ENCODE measurements at regions not wholly inside any gene's neighbourhood (a gene's known extent, or its start where the extent isn't known, plus 50 kb on each side); places are given as distances from the start of the nearest gene placed in this dataset.
"Not testable (repeated sequence)": the region's sequence is repeated elsewhere in the genome, so short reads cannot be mapped to it uniquely, and the experiment has no call there.

DNA sequence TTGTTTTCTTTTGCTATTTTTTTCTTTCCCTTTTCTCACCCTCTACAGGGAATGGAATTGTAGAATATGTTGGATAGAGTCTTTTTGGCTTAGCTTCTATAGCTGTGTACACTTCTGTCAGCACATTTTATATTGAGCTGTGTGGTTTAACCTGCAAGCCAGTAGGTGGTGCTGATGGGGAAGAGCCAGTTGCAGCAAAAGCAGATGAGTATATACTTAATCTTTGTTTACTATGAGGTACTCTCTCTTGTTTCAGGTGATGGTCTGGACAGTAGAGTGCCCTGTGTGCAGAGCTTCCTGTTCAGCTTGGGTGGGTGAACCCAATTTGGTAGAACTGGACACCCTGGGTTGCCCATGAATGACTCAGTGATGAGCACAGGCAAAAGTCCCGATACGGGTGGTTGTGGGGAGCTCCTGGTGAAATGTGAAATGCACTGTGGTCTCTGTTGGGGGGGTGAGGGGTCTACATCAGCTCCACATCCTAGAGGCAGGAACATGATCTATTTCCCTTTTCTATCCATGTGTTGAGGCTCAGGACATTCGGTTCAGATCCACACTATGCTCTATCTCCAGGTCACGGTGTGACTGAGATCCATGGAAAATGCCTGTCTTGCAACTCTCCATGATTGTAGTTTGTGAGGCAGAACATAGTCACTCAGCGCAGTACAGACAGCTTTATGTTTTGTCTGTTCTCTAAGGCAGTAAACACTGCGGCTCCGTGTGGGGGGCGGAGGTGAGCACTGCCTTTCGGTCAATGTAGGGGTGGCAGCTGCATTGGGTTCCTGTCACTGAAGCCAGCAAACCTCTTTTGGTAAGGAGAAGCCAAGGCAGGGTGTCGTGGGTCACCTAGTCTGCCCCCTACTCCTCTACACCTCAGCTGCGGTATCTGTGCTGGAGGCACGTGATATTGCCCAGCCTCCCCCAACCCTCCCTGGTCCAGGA is 353.2 kb downstream of the PRR16 start:
- no peak for DNase-seq

DNA sequence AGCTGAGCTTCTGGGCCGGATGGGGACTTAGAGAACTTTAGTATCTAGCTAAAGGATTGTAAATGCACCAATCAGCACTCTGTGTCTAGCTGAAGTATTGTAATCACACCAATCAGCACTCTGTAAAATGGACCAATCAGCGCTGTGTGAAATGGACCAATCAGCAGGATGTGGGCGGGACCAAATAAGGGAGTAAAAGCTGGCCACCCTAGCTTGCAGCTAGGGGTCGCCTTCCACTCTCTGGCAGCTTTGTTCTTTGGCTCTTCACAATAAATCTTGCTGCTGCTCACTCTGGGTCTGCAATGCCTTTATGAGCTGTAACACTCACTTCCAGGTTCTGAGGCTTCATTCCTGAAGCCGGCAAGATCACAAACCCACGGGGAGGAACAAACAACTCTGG is 354.0 kb downstream of the PRR16 start:
- no peak for DNase-seq

DNA sequence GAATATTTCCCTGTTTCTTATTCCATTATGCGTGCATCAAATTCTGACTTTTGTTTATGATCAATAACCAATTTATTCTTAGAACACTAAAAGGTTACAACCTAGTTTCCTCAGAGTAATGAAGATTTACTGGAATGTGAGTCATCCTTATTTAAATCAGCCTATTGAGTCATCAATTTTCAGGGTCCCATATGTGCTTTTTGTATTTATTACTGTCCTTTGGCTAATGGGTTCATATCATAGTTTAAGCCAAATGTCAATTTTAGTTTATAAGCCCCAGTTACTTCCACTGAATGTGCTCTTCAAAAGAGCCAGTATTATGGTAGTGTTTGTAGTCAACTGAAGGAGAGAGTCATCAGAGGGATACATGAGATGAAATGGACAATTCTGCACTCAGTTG is 359.2 kb downstream of the PRR16 start:
- no peak for DNase-seq

DNA sequence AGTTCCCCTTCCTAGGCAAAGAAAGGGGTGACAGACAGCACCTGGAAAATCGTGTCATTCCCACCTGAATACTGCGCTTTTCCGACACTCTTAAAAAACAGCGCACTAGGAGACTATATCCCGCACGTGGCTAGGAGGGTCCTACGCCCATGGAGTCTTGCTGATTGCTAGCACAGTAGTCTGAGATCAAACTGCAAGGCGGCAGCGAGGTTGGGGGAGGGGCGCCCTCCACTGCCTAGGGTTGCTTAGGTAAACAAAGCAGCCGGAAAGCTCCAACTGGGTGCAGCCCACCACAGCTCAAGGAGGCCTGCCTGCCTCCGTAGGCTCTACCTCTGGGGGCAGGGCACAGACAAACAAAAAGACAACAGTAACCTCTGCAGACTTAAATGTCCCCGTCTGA is 367.5 kb downstream of the PRR16 start:
- DNase-seq, result not testable (repeated sequence)

DNA sequence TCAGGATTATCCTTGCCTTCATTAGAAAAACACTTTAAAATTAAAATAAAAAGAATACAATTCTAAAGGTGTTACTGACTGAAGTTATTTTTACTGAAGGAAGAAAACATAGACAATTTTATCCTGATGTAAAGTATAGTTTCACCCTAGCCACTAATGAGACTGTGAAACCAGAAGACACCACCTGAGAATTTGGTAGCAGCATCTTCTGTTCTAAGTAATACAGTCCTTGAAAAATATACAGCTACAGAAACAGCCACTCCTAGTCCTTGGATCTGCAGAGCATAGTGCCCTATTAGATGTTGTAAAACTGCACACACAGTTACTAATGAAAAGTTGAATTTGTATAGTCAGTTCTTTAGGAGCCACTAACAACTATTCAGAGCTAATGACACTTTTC is 377.7 kb downstream of the PRR16 start:
- DNase-seq, result no peak

DNA sequence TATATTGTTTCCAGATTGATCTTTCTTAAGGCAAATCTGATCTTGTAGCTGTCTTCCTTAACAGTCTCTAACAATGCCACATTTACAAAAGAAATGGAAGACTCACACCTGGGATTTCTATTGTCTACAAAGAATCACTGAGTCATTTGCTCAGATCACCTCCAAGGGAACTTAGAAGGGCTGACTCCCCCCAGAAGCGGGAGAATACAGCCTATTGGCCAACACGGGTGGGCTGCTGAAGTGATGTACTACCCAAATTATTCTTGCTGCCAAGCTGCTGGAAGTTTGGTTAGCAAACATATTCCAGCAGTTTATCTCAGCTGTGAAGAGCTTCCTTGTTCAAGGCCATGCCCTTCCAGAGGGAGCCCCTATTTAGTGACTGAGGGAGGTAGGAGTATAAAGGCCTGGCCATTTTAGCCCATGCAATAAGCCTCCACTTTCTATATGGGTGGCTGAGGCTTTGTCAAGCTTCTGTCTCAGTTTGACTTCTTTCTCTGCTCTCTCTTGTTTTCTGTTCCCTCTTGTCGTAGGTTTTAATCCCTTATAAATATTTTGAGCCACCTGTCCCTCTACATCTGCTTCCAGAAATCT is 379.4 kb downstream of the PRR16 start:
- no peak for DNase-seq

DNA sequence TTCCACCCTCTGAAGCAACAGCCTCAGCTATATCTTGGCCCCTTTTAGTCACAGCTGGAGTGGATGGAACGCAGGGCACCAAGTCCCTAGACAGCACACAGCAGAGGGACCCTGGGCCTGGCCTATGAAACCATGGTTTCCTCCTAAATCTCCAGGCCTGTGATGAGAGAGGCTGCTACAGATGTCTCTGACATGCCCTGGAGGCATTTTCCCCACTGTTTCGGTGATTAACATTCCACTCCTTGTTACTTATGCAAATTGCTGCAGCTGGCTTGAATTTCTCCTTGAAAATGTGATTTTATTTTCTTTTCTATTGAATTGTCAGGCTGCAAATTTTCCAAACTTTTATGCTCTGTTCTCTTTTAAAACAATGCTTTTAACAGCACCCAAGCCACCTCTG is 384.8 kb downstream of the PRR16 start:
- DNase-seq, result no peak

DNA sequence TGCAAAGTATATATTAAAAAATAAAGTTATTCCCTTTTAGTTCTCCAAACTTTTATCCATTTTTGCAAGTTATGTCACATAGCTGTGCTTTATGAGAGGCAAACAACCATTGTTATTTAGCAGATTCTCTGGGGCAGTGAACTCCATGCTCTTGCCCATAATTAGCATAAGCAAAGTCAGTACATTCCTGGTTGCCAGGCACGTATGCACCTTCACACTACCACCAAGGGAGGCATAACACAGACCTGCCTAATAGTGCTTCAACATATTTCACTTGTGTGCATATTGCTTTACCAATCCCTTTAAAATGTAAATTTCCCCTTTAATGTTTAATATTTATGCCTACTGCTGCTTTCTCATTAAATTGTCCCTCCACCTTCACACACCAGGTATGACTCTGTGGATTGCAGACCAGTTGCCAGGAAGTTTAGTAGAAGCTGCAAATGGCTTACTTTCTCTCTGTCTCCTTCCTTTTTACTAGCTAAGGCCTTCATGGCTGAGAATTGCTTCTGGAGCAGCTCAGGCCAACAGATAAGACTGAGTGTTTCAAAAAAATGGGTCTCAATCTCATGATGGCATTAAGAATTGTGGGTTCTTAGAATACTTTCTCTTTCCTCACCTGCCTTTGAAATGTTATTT is 388.2 kb downstream of the PRR16 start:
- no peak for DNase-seq

DNA sequence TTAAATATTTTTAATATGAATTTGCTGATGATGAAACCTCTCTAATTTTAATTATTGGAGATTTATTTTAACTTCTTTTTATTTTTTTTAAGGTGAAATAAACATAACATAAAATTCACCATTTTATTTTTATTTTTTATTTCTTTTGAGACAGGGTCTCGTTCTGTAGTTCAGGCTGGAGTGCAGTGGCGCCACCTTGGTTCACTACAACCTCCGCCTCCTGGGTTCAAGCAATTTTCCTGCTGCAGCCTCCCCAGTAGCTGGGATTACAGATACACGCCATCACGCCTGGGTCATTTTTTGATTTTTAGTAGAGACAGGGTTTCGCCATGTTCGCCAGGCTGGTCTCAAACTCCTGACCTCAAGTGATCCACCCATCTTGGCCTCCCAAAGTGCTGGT is 402.9 kb downstream of the PRR16 start:
- DNase-seq, result no peak

DNA sequence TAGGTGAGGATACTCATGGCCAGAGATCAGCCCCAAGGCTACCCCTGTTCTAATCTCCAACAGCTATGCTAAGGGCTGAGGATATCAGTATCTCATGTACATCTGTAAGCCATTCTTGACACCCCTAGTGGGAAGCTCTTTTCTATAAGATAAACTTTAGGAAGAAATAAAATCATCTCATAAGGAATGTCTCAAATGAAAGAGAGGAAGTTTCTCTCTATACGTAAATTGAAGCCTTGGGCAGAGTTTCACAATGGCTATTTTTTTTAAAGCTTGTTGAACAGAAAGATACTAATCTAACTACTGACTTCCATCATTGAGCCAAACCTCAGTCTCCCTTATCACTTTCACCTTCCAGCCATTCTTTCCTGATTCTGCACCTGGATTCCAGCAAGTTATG is 405.7 kb downstream of the PRR16 start:
- DNase-seq, result no peak

DNA sequence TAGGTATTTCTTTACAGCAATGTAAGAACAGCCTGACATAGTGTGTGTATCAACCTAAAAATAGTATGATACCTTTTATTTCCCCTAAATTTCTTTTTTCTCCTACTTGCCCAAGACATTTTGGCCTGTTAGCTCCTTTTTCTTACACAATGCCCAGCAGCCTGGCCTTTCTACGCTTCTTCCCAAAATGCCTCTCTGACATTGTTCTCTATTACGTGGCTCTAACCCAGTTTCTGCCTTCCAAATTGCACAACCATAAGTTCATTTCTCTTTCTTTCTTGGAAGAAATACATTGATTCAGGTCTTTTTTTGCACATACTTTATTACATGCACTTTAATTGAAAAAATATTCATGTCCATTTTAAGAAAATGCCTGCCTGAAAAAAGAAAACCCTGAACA is 408.2 kb downstream of the PRR16 start:
- DNase-seq, result no peak

DNA sequence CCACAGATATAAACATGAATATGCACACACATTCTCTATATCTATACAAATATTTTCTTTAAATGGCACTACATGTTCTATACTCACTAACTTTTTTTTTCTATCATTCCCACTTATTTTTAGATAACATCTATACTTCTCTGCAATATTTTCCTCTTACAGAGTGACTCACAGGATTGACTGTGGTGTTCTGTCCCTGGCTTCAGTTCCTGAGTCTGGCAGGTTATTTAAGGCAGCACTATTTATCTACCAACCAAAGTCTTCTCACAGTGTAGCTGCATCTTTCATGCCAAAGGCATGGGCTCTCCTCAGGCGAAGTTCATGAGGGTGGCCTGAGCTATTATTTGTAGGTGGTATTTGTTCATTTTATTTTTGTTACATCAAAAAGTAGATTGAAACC is 409.0 kb downstream of the PRR16 start:
- DNase-seq, result no peak

DNA sequence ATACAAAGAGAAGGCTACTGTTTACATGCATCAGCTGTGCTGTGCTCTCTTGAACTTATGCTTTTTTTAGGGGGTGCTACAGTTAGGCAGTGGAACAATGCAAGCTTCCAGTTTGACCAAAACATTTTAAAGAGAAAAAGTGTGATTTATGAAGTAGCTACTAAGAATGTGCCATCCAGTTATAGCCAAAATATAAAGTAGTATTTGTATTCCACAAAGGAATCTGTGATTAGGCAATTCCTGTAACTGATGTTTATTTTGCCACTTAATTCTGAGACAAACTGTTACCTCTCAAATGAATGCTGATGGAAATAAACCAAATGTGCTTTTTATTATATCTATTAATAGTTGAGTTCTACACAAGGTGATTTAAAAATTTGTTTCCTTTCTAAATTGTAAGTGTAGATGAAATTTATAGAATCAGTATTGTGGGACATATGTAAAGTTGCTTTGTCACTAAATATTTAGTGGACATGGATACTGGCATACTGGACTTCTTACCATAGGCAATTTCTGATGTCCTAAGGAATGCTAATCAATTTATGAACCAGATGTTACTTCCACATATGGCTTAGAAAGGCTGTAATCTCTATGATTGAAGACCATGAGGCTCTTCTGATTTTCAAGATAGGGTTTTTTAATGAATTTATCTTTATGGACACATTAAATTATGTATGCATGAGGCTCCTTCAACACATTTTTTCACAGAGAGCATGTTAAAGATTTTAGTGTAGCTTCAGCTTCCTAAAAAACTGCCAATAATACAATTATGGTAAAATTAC is 410.2 kb downstream of the PRR16 start:
- DNase-seq, result no peak

DNA sequence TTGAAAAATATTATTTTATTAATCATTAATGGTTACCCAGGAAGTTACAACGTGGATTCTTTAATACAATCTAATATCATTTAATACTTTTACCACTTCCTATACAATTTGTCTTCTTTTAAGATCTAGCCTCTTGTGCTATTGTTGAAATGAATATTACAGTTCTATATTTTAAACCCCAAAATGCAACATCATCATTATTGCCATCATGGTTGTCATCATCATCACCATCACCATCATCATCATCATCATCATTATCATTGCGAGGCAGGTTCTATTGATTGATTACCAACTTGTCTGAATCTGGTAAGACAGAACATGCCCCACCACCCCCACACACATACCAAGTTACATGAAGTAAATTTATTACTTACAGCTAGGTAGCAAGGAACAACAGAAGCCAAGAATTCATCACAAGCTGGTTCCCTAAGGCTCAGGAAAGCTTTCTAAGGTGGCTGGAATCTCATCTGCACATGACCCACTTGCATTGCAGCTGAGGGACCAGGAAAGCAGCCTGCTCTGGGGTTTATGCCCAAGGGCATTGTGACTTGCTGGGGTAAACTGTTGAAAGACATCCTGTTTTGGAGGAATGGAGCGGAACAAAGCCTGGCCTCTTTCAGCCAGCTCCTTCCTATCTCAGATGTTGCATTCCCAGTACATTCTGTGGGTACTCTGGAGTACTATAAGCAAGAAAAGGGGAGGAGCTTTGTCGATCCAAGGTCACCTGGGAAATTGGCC is 418.1 kb downstream of the PRR16 start:
- no peak for DNase-seq

DNA sequence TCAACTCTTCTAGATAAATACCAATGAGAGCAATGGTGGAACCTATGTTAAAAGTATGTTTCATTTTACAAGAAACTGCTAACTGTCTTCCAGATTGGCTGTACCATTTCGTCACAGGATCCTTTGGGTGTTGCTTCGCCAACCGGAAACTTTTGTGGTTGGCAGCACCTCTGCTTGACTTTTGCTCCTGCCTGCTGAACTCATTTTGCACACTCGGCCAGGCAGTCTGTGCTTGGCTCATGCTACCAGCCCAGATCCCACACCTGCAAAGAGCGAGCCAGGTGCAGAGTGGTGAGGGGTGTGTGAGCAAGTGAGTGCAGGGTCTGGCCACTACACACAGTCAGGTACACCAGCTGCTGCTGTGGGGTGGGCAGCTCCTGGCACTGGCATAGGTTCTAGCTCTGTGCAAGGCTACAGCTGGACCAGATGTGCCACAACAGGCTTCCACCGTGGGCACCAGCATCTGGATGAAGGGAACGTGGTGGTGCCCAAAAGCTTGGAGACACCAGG is 422.3 kb downstream of the PRR16 start:
- DNase-seq, result no peak

DNA sequence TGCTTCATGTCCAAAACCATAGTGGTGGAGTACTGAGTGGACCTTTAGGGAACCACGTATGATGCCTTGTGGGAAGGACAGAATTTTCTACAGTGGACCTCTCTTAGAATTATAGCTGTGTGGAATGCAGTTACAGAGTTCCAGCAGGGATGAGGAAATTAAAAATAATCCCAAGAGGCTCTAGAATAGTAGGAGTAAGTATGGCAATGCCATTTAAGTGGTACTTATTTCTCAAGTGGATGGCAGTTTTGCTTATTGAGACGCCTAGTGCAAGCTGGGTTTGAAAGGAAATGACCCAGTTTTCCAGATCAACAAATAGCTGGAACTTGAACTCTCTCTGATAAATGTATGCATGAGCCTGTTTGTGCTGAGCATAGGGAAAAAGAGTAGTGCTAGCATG is 431.6 kb downstream of the PRR16 start:
- DNase-seq, result no peak

DNA sequence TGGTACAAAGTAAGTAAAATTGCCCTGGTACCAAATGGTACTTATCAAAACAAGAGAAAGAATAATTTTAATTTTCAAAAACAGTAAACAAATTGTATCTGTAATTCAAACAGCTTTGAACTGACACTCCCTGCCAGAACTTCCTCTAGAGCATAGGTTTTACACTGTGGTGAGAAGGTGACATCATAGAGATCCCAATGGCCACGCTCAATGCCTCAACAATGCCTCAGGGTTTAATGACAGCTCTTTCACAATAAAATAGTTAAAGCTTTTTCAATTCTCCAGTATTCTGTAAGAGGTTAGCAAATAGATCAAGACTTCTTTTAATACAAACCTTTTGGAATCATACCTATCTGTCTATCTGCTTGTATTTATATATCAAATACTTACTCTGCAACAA is 437.1 kb downstream of the PRR16 start:
- no peak for DNase-seq

DNA sequence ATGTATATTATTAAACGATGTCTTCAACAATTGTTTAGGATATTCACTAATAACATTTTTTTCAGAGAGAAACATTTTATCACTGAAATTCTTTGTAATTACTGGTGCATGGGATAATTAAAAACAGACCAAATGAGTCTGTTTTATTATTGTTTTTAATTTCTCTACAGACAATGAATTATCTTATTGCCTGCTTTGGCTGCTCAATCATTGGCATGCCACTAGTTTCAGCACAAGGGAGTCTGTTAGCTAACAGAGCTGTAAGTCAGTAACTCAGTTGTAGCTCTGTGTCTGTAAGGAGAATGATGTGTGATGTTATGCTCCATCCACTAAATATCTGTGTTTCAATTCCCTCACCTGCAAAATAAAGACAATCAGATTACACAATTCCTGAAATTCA is 443.9 kb downstream of the PRR16 start:
- DNase-seq, result no peak

DNA sequence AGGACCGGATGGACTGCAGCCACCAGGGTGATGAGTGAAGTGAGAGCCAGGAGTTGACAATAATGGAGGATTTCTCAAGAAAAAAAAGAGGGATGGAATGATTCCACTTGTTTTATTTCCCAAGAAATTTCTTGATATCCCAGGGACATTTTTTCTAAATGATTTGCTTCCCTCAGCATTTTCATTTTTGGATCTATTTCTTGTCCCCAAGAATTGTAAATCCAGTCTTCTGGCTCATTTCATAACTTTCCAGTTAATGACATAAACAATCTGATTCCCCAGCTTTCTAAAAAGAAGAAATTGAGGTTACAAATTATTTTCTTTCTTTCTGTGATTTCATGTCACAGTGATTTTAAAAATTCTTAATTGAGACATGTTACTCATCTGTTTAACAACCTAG is 446.5 kb downstream of the PRR16 start:
- no peak for DNase-seq

DNA sequence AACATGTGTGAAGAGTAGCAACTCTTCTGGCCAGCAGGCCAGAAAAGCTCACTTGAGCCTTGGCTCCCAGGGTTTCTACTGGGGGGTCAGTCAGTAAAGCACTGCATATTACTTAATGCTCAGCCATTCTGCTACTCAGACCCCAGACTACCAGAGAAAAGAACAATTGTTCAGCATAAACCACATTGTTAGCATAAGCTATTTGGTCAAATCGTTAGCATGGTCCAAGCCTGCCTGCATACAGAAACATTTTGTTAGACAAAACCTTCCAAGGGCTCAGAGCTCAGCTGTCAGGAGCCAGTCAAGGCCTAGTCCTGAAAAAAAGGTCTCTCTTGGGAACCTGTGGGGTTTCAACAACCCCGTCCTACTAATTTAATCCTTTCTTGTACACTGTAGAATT is 449.3 kb downstream of the PRR16 start:
- DNase-seq, result no peak

DNA sequence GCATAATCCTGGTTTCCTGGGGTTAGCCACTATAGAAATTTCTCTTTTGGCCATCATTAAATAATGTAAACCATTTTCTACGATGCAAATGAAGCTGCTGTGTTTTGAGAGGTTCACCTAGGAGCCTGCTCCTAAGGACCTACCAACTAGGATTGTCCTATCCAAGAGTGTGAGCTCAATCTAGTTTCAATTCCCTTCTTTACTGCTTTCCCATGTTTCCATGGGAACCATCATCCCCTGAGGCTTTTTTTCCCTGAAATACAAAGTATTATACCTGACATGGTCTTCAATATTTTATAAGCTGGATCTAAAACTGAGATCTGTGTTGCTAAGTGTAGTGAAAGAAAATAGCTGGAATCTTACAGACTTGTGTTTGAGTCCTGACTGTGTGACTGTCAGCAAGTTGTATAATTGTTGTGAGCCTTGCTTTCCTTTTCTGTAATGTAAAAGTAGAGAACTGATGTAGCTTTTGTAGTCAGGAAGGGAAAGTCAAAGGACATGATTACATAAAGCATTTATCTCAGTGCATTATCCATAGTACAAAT is 453.2 kb downstream of the PRR16 start:
- no peak for DNase-seq

DNA sequence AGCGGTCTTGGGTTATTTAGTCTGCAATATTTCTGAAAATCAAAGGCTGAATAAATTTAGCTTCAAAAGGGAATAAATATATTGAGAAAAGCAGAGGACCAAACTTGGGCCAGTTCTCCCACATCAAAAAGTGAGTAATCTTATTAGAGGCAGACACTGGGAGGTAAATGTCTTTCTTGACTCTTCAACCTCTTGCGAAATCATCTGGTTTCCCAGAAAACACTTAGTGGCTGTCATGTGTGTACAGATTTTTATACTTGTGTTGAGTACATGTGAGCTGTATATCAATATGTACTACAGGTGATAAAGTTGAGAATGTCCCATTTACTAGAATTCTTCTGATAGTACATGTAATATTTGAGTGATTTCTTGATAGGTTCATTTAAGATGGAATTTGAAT is 454.9 kb downstream of the PRR16 start:
- DNase-seq, result no peak

Data from suppressor macrophage treated with lipopolysaccharide for 4 hours (primary cell).